Lung (tissue), 11 donors: ENCODE measurements at regions not wholly inside any gene's neighbourhood (a gene's known extent, or its start where the extent isn't known, plus 50 kb on each side); places are given as distances from the start of the nearest gene placed in this dataset.

Experiments
- ATAC-seq: fragments of 200-7000 bp; cut with Tn5 transposase; one replicate; pipeline ENCODE4 v1.9.1; 2020; ENCODE audit warnings: moderate number of reproducible peaks; ENCODE audit not compliant: insufficient read depth, low FRiP score
- DNase-seq, 3 donors: peaks; one replicate each; pipeline ENCODE4 v3.0.0-alpha.2; 2013 to 2017
- H3K27ac ChIP-seq, 2 donors: one replicate each; pipeline ENCODE4 v1.5.1; 2013; ENCODE audit warnings: mild to moderate bottlenecking in 2 of 2, moderate library complexity in 2 of 2, control low read depth in 1 of 2, inconsistent platforms in 1 of 2, low read depth in 1 of 2, low read length in 1 of 2
- H3K27me3 ChIP-seq, 3 donors: one replicate each; pipeline ENCODE4 v1.5.1; 2013; ENCODE audit warnings: low read length in 2 of 3; ENCODE audit not compliant: control insufficient read depth in 3 of 3, insufficient read depth in 3 of 3
- H3K36me3 ChIP-seq, 4 donors: one replicate each; pipeline ENCODE4 v1.5.1; 2013; ENCODE audit warnings: low read length in 4 of 4, mild to moderate bottlenecking in 1 of 4, moderate library complexity in 1 of 4; ENCODE audit not compliant: control insufficient read depth in 4 of 4, insufficient read depth in 4 of 4
- H3K4me1 ChIP-seq, 5 donors: one replicate each; pipeline ENCODE4 v1.5.1; 2013; ENCODE audit warnings: low read length in 5 of 5, mild to moderate bottlenecking in 2 of 5, moderate library complexity in 1 of 5; ENCODE audit not compliant: control insufficient read depth in 5 of 5, insufficient read depth in 5 of 5
- H3K4me3 ChIP-seq: one replicate; pipeline ENCODE4 v1.5.1; 2013; ENCODE audit warnings: mild to moderate bottlenecking, control low read depth, moderate library complexity
- H3K9ac ChIP-seq, 2 donors: one replicate each; pipeline ENCODE4 v1.5.1; 2013; ENCODE audit warnings: low read length in 2 of 2, control low read depth in 1 of 2; ENCODE audit not compliant: insufficient read depth in 1 of 2
- H3K9me3 ChIP-seq, 4 donors: one replicate each; pipeline ENCODE4 v1.5.1; 2013; ENCODE audit warnings: low read length in 3 of 4, mild to moderate bottlenecking in 1 of 4, moderate library complexity in 1 of 4; ENCODE audit not compliant: control insufficient read depth in 4 of 4, insufficient read depth in 3 of 4
- CTCF ChIP-seq: IDR thresholded peaks from 2 replicates; pipeline ENCODE4 v1.5.1; 2012; ENCODE audit warnings: mild to moderate bottlenecking; ENCODE audit errors: control extremely low read depth, extremely low read depth
- WGBS, 2 donors: extraction: QIAGEN DNeasy Blood & Tissue Kit; methylation state at CpG; one replicate each; pipeline ENCODE4 v1.1.7; 2013; 5-methylcytosine and 5-hydroxymethylcytosine counted together
- donor health status: control.
- donor health status: control.
- donor health status: Bipolar disorder and iron deficiency.
- donor health status: healthy.
- donor health status: DM: yes; HTN: yes; CAD: no.

DNA sequence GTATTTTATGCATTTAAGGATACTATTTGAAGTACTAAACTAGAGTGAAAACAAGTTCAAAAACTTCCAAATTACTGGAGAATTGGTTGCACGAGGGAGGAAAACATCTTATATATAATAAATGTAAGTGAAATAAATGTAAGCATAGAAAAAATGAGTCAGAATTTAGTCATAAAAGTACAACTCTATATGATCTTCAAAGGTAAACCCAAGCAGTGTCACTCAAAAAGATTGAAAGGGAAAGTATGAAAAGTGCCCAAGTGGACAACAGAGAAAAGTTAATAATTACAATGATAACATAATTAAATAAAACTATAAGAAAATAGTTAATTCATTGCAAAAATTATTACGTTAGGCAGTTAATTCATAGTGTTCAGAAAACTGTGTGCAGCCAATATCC is 2288.5 kb upstream of the C9orf72 start:
- DNase-seq, result no peak
- WGBS, 2 donors, result 63 to 80% methylated on average over 2 of the region's 2 CpGs

DNA sequence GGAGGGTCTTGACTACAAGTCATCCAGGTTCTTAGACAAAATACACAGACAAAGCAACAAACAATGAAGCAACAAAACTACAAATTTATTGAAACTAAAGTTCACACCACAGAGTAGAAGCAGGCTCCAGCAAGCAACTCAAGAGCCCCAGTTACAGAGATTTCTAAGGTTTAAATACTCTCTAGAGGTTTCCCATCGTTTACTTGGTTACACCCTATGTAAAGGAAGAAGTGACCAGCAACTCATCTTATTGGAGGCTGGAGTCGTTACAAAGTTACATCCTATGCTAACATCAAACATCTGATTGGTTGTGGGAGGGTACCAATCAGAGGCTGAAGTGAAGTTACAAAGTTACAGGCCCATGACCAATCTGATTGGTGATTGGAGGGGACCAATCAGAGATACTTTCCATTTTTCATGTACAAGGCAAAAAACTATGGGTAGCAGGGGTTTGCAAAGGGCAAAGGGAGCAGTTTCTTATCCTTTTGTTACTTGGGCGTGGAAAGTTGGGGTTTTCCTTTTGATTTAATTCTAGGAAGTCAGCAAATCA is 2292.6 kb upstream of the C9orf72 start:
- WGBS, 2 donors, result 55 to 76% methylated on average over 3 of the region's 3 CpGs
- H3K36me3 ChIP-seq, result no peaks in the 10 kb centered on the region
- no peaks in the 10 kb centered on the region for H3K4me1 ChIP-seq
- no peak for TF ChIP-seq CTCF
- H3K9ac ChIP-seq, result no peak overlapping the region
- no peaks in the 10 kb centered on the region for H3K9me3 ChIP-seq
- ATAC-seq (no peak), DNase-seq (no peak)
- no peak overlapping the region for H3K27ac ChIP-seq
- no peaks in the 10 kb centered on the region for H3K27me3 ChIP-seq
- no peak overlapping the region for H3K4me3 ChIP-seq

More for the DNA sequence above, 2288.5 kb upstream of the C9orf72 start:
- no peaks in the 10 kb centered on the region for H3K27me3 ChIP-seq
- H3K4me1 ChIP-seq, result no peaks in the 10 kb centered on the region
- TF ChIP-seq CTCF, result no peak
- H3K4me3 ChIP-seq, result no peak overlapping the region
- no peaks in the 10 kb centered on the region for H3K9me3 ChIP-seq
- no peaks in the 10 kb centered on the region for H3K36me3 ChIP-seq
- ATAC-seq, result no peak
- no peak overlapping the region for H3K9ac ChIP-seq
- no peak overlapping the region for H3K27ac ChIP-seq

GRCh38 chr9:29866556-29866955 is 2293.3 kb upstream of the C9orf72 start:
- WGBS, 2 donors, result 56 to 75% methylated on average over 4 of the region's 4 CpGs
- Histone ChIP-seq H3K4me1 (no peaks in the 10 kb centered on the region), H3K36me3 (no peaks in the 10 kb centered on the region), H3K9ac (no peak overlapping the region), H3K27me3 (no peaks in the 10 kb centered on the region), H3K27ac (no peak overlapping the region), H3K4me3 (no peak overlapping the region), H3K9me3 (peaks cover 0 to 3% (median 0%) of the 10 kb centered on the region in 4 donors)
- no peak for ATAC-seq
- DNase-seq, result no peak
- no peak for TF ChIP-seq CTCF

GRCh38 chr9:29873579-29873978 is 2300.3 kb upstream of the C9orf72 start:
- H3K27ac ChIP-seq, result no peak overlapping the region
- no peaks in the 10 kb centered on the region for H3K27me3 ChIP-seq
- no peak for TF ChIP-seq CTCF
- H3K36me3 ChIP-seq, result no peaks in the 10 kb centered on the region
- H3K9ac ChIP-seq, result no peak overlapping the region
- DNase-seq, result no peak
- no peak for ATAC-seq
- H3K9me3 ChIP-seq, result peaks cover 0 to 3% (median 0%) of the 10 kb centered on the region in 4 donors
- no peaks in the 10 kb centered on the region for H3K4me1 ChIP-seq
- H3K4me3 ChIP-seq, result no peak overlapping the region
